ENCODE measurements at regions not wholly inside any gene's neighbourhood (a gene's known extent, or its start where the extent isn't known, plus 50 kb on each side); places are given as distances from the start of the nearest gene placed in this dataset.

DNA sequence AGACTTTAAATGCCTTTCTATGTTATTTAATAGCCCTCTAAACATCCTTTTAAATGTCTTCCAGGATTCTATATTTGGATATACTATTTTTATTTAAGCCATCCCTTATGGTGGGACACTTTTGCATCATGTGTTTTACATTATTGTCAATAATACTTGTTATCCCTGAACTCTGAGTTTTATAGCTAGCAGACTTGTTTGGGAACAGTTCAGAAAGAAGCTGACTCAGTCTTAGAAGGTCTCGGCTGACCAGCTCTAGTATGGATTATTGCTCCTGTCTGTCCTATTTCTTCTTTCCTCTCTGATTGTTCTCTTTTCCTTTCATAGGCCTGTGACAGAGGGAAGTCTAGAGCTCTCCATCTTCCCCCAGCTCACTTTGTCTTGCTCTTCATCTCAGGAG is 77.3 kb upstream of the CXCR4 start:
- Histone ChIP-seq H3K27me3 (ENCODE audit: control insufficient read depth, insufficient read depth, low read length) (no peaks in the 10 kb centered on the region), H3K9me3 (ENCODE audit: control insufficient read depth, insufficient read depth, low read length) (no peaks in the 10 kb centered on the region), H3K27ac (ENCODE audit: low read length) (no peak overlapping the region), H3K4me1 (ENCODE audit: control insufficient read depth, insufficient read depth, low read length) (no peaks in the 10 kb centered on the region), H3K36me3 (ENCODE audit: control insufficient read depth, insufficient read depth, low read length) (no peaks in the 10 kb centered on the region), H3K4me3 (ENCODE audit: low read length) (no peak overlapping the region)
- no peak overlapping the region for H3K4me3 Mint-ChIP-seq
- H3K36me3 Mint-ChIP-seq = no peaks in the 10 kb centered on the region
- H3K9me3 Mint-ChIP-seq = no peaks in the 10 kb centered on the region
- no peak for ATAC-seq
- no peak overlapping the region for H3K27ac Mint-ChIP-seq
- H3K27me3 Mint-ChIP-seq (ENCODE audit: low read depth in 2 of 2) = peaks cover 3 to 8% of the 10 kb centered on the region in 2 donors
- no peaks in the 10 kb centered on the region for H3K4me1 Mint-ChIP-seq
- intact Hi-C loops (cut with micrococcal nuclease) = no loop called here
- WGBS (ENCODE audit: insufficient coverage) = 100% methylated on average over 1 of the region's 1 CpG
- DNase-seq = no peak
- TF ChIP-seq, protein P1, sequence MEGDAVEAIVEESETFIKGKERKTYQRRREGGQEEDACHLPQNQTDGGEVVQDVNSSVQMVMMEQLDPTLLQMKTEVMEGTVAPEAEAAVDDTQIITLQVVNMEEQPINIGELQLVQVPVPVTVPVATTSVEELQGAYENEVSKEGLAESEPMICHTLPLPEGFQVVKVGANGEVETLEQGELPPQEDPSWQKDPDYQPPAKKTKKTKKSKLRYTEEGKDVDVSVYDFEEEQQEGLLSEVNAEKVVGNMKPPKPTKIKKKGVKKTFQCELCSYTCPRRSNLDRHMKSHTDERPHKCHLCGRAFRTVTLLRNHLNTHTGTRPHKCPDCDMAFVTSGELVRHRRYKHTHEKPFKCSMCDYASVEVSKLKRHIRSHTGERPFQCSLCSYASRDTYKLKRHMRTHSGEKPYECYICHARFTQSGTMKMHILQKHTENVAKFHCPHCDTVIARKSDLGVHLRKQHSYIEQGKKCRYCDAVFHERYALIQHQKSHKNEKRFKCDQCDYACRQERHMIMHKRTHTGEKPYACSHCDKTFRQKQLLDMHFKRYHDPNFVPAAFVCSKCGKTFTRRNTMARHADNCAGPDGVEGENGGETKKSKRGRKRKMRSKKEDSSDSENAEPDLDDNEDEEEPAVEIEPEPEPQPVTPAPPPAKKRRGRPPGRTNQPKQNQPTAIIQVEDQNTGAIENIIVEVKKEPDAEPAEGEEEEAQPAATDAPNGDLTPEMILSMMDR (IDR thresholded peaks at IDR 0.05) = no peak

DNA sequence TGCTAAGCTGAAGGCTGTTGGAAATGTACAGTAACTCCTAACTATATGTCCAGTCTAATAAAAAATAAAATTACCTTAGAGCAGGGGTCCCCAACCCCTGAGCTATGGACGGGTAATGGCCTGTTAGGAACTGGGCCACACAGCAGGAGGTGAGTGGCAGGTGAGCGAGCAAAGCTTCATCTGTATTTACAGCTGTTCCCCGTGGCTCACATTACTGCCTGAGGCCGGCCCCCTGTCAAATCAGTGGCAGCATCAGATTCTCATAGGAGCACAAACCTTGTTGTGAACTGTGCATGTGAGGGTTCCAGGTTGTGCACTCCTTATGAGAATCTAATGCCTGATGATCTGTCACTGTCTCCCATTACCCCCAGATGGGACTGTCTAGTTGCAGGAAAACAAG is 73.1 kb upstream of the CXCR4 start:
- H3K4me3 ChIP-seq (ENCODE audit: low read length) = no peak overlapping the region
- H3K9me3 Mint-ChIP-seq = no peaks in the 10 kb centered on the region
- 93% methylated on average over 4 of the region's 4 CpGs for WGBS (ENCODE audit: insufficient coverage)
- intact Hi-C loops (cut with micrococcal nuclease) = no loop called here
- H3K27ac ChIP-seq (ENCODE audit: low read length) = no peak overlapping the region
- no peak overlapping the region for H3K27ac Mint-ChIP-seq
- H3K4me3 Mint-ChIP-seq = no peak overlapping the region
- no peaks in the 10 kb centered on the region for H3K4me1 Mint-ChIP-seq
- TF ChIP-seq, protein P1 (IDR thresholded peaks at IDR 0.05) = no peak
- H3K4me1 ChIP-seq (ENCODE audit: control insufficient read depth, insufficient read depth, low read length) = no peaks in the 10 kb centered on the region
- DNase-seq (no peak), ATAC-seq (no peak)
- H3K36me3 ChIP-seq (ENCODE audit: control insufficient read depth, insufficient read depth, low read length) = no peaks in the 10 kb centered on the region
- no peaks in the 10 kb centered on the region for H3K27me3 ChIP-seq (ENCODE audit: control insufficient read depth, insufficient read depth, low read length)
- H3K9me3 ChIP-seq (ENCODE audit: control insufficient read depth, insufficient read depth, low read length) = no peaks in the 10 kb centered on the region
- no peaks in the 10 kb centered on the region for H3K27me3 Mint-ChIP-seq (ENCODE audit: low read depth in 2 of 2)
- H3K36me3 Mint-ChIP-seq = no peaks in the 10 kb centered on the region

GRCh38 chr2:136189221-136189782 is 71.4 kb upstream of the CXCR4 start:
- H3K36me3 ChIP-seq (ENCODE audit: control insufficient read depth, insufficient read depth, low read length) = no peaks in the 10 kb centered on the region
- no peaks in the 10 kb centered on the region for H3K27me3 Mint-ChIP-seq (ENCODE audit: low read depth in 2 of 2)
- H3K9me3 Mint-ChIP-seq = no peaks in the 10 kb centered on the region
- 92% methylated on average over 4 of the region's 5 CpGs for WGBS (ENCODE audit: insufficient coverage)
- no peak for DNase-seq
- no peaks in the 10 kb centered on the region for H3K36me3 Mint-ChIP-seq
- no peak overlapping the region for H3K27ac ChIP-seq (ENCODE audit: low read length)
- intact Hi-C loops (cut with micrococcal nuclease) = no loop called here
- no peak overlapping the region for H3K27ac Mint-ChIP-seq
- no peak for ATAC-seq
- no peaks in the 10 kb centered on the region for H3K9me3 ChIP-seq (ENCODE audit: control insufficient read depth, insufficient read depth, low read length)
- H3K4me1 ChIP-seq (ENCODE audit: control insufficient read depth, insufficient read depth, low read length) = no peaks in the 10 kb centered on the region
- TF ChIP-seq, protein P1 (IDR thresholded peaks at IDR 0.05) = no peak
- H3K4me3 Mint-ChIP-seq = no peak overlapping the region
- H3K27me3 ChIP-seq (ENCODE audit: control insufficient read depth, insufficient read depth, low read length) = no peaks in the 10 kb centered on the region
- H3K4me1 Mint-ChIP-seq = no peaks in the 10 kb centered on the region
- H3K4me3 ChIP-seq (ENCODE audit: low read length) = no peak overlapping the region

GRCh38 chr2:136188086-136188485 is 70.1 kb upstream of the CXCR4 start:
- no peaks in the 10 kb centered on the region for H3K36me3 ChIP-seq (ENCODE audit: control insufficient read depth, insufficient read depth, low read length)
- H3K9me3 ChIP-seq (ENCODE audit: control insufficient read depth, insufficient read depth, low read length) = no peaks in the 10 kb centered on the region
- H3K27me3 ChIP-seq (ENCODE audit: control insufficient read depth, insufficient read depth, low read length) = no peaks in the 10 kb centered on the region
- intact Hi-C loops (cut with micrococcal nuclease) = no loop called here
- no peaks in the 10 kb centered on the region for H3K27me3 Mint-ChIP-seq (ENCODE audit: low read depth in 2 of 2)
- H3K27ac ChIP-seq (ENCODE audit: low read length) = no peak overlapping the region
- H3K36me3 Mint-ChIP-seq = no peaks in the 10 kb centered on the region
- WGBS (ENCODE audit: insufficient coverage) = 100% methylated on average over 2 of the region's 3 CpGs
- no peak overlapping the region for H3K4me3 ChIP-seq (ENCODE audit: low read length)
- no peak overlapping the region for H3K27ac Mint-ChIP-seq
- H3K9me3 Mint-ChIP-seq = no peaks in the 10 kb centered on the region
- no peaks in the 10 kb centered on the region for H3K4me1 Mint-ChIP-seq
- no peak for ATAC-seq
- no peak for DNase-seq
- TF ChIP-seq, protein P1 (IDR thresholded peaks at IDR 0.05) = no peak
- no peaks in the 10 kb centered on the region for H3K4me1 ChIP-seq (ENCODE audit: control insufficient read depth, insufficient read depth, low read length)
- no peak overlapping the region for H3K4me3 Mint-ChIP-seq
